GM12878 (cell line): ENCODE measurements at regions not wholly inside any gene's neighbourhood (a gene's known extent, or its start where the extent isn't known, plus 50 kb on each side); places are given as distances from the start of the nearest gene placed in this dataset.

Experiments
- ATAC-seq: fragments of 200-7000 bp; cut with Tn5 transposase; 3 replicates; pipeline ENCODE4 v1.9.1; 2020; ENCODE audit warnings: mild to moderate bottlenecking, moderate library complexity
- BruUV-seq: library from RNA; stranded (reverse); fragments of 400-500 nt; replicated peaks from 2 replicates; lab custom pipeline; 2021; lab: Mats Ljungman, UMichigan
- CTCF ChIA-PET: fragments of 300-600 bp; sonication (Branson Sonifier 250); formaldehyde crosslinking; extraction: SDS; loops from one replicate; lab custom pipeline; 2021; ENCODE audit warnings: inconsistent platforms; lab: Yijun Ruan, JAX
- POLR2A ChIA-PET: fragments of 350-600 bp; formaldehyde crosslinking; extraction: SDS; loops from one replicate; lab custom pipeline; 2021; ENCODE audit warnings: inconsistent platforms; lab: Charles Lee
- RAD21 ChIA-PET: fragments of 300-600 bp; sonication (Branson Sonifier 250); formaldehyde crosslinking; loops from one replicate; lab custom pipeline; 2023; ENCODE audit warnings: antibody characterized with exemption; ENCODE audit not compliant: unreplicated experiment; lab: Charles Lee
- SMC1A ChIA-PET: fragments of 300-600 bp; sonication (Branson Sonifier 250); formaldehyde crosslinking; loops from one replicate; lab custom pipeline; 2023; ENCODE audit not compliant: unreplicated experiment, uncharacterized antibody; lab: Charles Lee
- DNase-seq: peaks from one replicate; pipeline ENCODE4 v3.0.0-alpha.2; 2011; ENCODE audit warnings: low read depth, low spot score
- FAIRE-seq: peaks from 3 replicates; lab custom pipeline; 2011; peaks lifted over from hg19 to GRCh38; lab: Jason Lieb, UNC
- H2AFZ ChIP-seq: 2 replicates; pipeline ENCODE4 v1.6.0; 2011; ENCODE audit warnings: low read depth, low read length, control low read depth; ENCODE audit not compliant: control insufficient read depth
- H3K27ac ChIP-seq: 2 replicates; pipeline ENCODE4 v1.5.1; 2011; ENCODE audit warnings: control low read depth; ENCODE audit not compliant: control insufficient read depth, insufficient read depth
- H3K27me3 ChIP-seq, 2 experiments: replicated peaks in 1 of 2; 2 replicates each; pipeline versions ENCODE4 v1.6.0 to v1.6.1; 2011; ENCODE audit warnings: low read length in 1 of 2; ENCODE audit not compliant: control insufficient read depth in 2 of 2, insufficient read depth in 2 of 2
- H3K36me3 ChIP-seq, 2 experiments: 2 replicates each; pipeline ENCODE4 v1.5.1; 2011; ENCODE audit warnings: low read length in 1 of 2; ENCODE audit not compliant: control insufficient read depth in 2 of 2, insufficient read depth in 2 of 2
- H3K4me1 ChIP-seq: 2 replicates; pipeline ENCODE4 v1.6.1; 2011; ENCODE audit warnings: mild to moderate bottlenecking, low read length, moderate library complexity, mixed read lengths; ENCODE audit not compliant: control insufficient read depth, insufficient read depth
- H3K4me2 ChIP-seq: 2 replicates; pipeline ENCODE4 v1.6.0; 2011; ENCODE audit warnings: control low read depth; ENCODE audit not compliant: control insufficient read depth, insufficient read depth
- H3K4me3 ChIP-seq: fragments of 200-600 bp; sonication (generic); 2 replicates; pipeline ENCODE4 v1.5.1; 2016
- H3K79me2 ChIP-seq: 2 replicates; pipeline ENCODE4 v1.6.0; 2011; ENCODE audit warnings: low read length; ENCODE audit not compliant: control insufficient read depth, insufficient read depth
- H3K9ac ChIP-seq: 2 replicates; pipeline ENCODE4 v1.8.0; 2011; ENCODE audit warnings: low read length, control low read depth, mixed read lengths; ENCODE audit not compliant: control insufficient read depth, insufficient read depth
- H3K9me3 ChIP-seq: replicated peaks from 3 replicates; pipeline ENCODE4 v1.5.1; 2011; ENCODE audit warnings: mild to moderate bottlenecking, low read length; ENCODE audit not compliant: control insufficient read depth, insufficient read depth
- H4K20me1 ChIP-seq: 2 replicates; pipeline ENCODE4 v1.6.0; 2011; ENCODE audit not compliant: control insufficient read depth, insufficient read depth
- FOS ChIP-seq: IDR thresholded peaks from 3 replicates; pipeline ENCODE4 v1.6.1; 2011; ENCODE audit warnings: borderline replicate concordance; ENCODE audit not compliant: insufficient read length; ENCODE audit errors: extremely low read depth
- FOXK2 ChIP-seq: fragments of 450-650 bp; IDR thresholded peaks from 2 replicates; pipeline ENCODE4 v1.6.1; 2017; ENCODE audit warnings: mild to moderate bottlenecking, moderate library complexity
- JUND ChIP-seq: IDR thresholded peaks from 2 replicates; pipeline ENCODE4 v1.6.1; 2012; ENCODE audit warnings: low read depth, mild to moderate bottlenecking, low read length, improper control_type of control experiment, moderate library complexity
- KAT2A ChIP-seq: conservative IDR thresholded peaks from 2 replicates; pipeline ENCODE4 v1.6.1; 2011; ENCODE audit warnings: low read depth, low read length; ENCODE audit not compliant: control insufficient read depth
- LARP7 ChIP-seq: fragments of 450-650 bp; IDR thresholded peaks from 2 replicates; pipeline ENCODE4 v1.6.1; 2017; ENCODE audit warnings: mild to moderate bottlenecking
- MXI1 ChIP-seq: fragments of 150-350 bp; IDR thresholded peaks from 2 replicates; pipeline ENCODE4 v1.6.1; 2011; ENCODE audit warnings: low read depth, mild to moderate bottlenecking, inconsistent platforms, low read length, improper control_type of control experiment
- NFYB ChIP-seq: IDR thresholded peaks from 2 replicates; pipeline ENCODE4 v1.6.1; 2011; ENCODE audit warnings: low read depth, mild to moderate bottlenecking, low read length, improper control_type of control experiment, moderate library complexity; ENCODE audit not compliant: insufficient read depth
- SMC3 ChIP-seq: IDR thresholded peaks from 2 replicates; pipeline ENCODE4 v1.6.1; 2011; ENCODE audit warnings: low read length, improper control_type of control experiment, borderline replicate concordance
- SPI1 ChIP-seq: IDR thresholded peaks from 2 replicates; pipeline ENCODE4 v1.6.1; 2011; ENCODE audit warnings: low read depth, mild to moderate bottlenecking, low read length, moderate library complexity, borderline replicate concordance; ENCODE audit not compliant: insufficient read depth
- STAT1 ChIP-seq: fragments of 450-650 bp; conservative IDR thresholded peaks from 2 replicates; pipeline ENCODE4 v1.6.1; 2014; ENCODE audit warnings: antibody characterized with exemption, mild to moderate bottlenecking
- WRNIP1 ChIP-seq: IDR thresholded peaks from 2 replicates; pipeline ENCODE4 v1.6.1; 2011; ENCODE audit warnings: low read depth, low read length, improper control_type of control experiment, borderline replicate concordance
- WGBS: methylation state at CpG from one replicate; pipeline ENCODE4 v1.1.6; 2016; ENCODE audit warnings: low lambda C conversion rate; ENCODE audit not compliant: insufficient replicate concordance, insufficient coverage; ENCODE audit errors: missing lambda C conversion rate; 5-methylcytosine and 5-hydroxymethylcytosine counted together
- in situ Hi-C: fragments of 300-500 bp; cut with MboI; formaldehyde crosslinking; loops from 9 replicates; pipeline ENCODE4 v1.14.3; 2018; ENCODE audit warnings: mixed read lengths
- intact Hi-C: fragments of 100-400 bp; cut with micrococcal nuclease; formaldehyde crosslinking; loops from one replicate; pipeline ENCODE4 v1.14.2; 2022; ENCODE audit not compliant: unreplicated experiment
- TF ChIP-seq, protein P1 (sequence below): fragments of 450-650 bp; IDR thresholded peaks from 2 replicates; pipeline ENCODE4 v1.6.1; 2016; ENCODE audit warnings: mild to moderate bottlenecking
- TF ChIP-seq, protein P2 (sequence below): IDR thresholded peaks from 2 replicates; pipeline ENCODE4 v1.6.1; 2011; ENCODE audit warnings: mild to moderate bottlenecking, low read depth, low read length, moderate library complexity; ENCODE audit not compliant: insufficient replicate concordance
- TF ChIP-seq, protein P3 (sequence below): fragments of 150-350 bp; IDR thresholded peaks from 2 replicates; pipeline ENCODE4 v1.6.1; 2016; ENCODE audit warnings: low read depth, low read length

GRCh38 chr18:55064073-55064472, 104.8 kb upstream of the CCDC68 start (continued):
- TF ChIP-seq, protein P1, sequence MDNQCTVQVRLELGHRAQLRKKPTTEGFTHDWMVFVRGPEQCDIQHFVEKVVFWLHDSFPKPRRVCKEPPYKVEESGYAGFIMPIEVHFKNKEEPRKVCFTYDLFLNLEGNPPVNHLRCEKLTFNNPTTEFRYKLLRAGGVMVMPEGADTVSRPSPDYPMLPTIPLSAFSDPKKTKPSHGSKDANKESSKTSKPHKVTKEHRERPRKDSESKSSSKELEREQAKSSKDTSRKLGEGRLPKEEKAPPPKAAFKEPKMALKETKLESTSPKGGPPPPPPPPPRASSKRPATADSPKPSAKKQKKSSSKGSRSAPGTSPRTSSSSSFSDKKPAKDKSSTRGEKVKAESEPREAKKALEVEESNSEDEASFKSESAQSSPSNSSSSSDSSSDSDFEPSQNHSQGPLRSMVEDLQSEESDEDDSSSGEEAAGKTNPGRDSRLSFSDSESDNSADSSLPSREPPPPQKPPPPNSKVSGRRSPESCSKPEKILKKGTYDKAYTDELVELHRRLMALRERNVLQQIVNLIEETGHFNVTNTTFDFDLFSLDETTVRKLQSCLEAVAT = no peak

GRCh38 chr18:55054021-55054990, 95.0 kb upstream of the CCDC68 start:
- Histone ChIP-seq H3K4me1 (no peaks in the 10 kb centered on the region), H3K4me3 (no peak overlapping the region), H3K9me3 (no peaks in the 10 kb centered on the region), H3K36me3 (no peaks in the 10 kb centered on the region), H2AFZ (no peak overlapping the region), H3K27ac (no peak overlapping the region), H3K9ac (no peak overlapping the region), H3K79me2 (no peaks in the 10 kb centered on the region), H3K4me2 (no peak overlapping the region), H4K20me1 (no peaks in the 10 kb centered on the region), H3K27me3 (no peaks in the 10 kb centered on the region)
- DNase-seq = no peak
- POLR2A ChIA-PET = no interaction called here
- BruUV-seq = no TSS peak
- TF ChIP-seq NFYB = no peak
- no peak for TF ChIP-seq SPI1
- no peak for TF ChIP-seq KAT2A
- TF ChIP-seq FOS = no peak
- TF ChIP-seq FOXK2 = no peak
- TF ChIP-seq MXI1 = no peak
- TF ChIP-seq, protein P2, sequence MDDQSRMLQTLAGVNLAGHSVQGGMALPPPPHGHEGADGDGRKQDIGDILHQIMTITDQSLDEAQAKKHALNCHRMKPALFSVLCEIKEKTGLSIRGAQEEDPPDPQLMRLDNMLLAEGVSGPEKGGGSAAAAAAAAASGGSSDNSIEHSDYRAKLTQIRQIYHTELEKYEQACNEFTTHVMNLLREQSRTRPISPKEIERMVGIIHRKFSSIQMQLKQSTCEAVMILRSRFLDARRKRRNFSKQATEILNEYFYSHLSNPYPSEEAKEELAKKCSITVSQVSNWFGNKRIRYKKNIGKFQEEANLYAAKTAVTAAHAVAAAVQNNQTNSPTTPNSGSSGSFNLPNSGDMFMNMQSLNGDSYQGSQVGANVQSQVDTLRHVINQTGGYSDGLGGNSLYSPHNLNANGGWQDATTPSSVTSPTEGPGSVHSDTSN = no peak
- no peak for TF ChIP-seq STAT1
- no peak for TF ChIP-seq LARP7
- TF ChIP-seq, protein P3, sequence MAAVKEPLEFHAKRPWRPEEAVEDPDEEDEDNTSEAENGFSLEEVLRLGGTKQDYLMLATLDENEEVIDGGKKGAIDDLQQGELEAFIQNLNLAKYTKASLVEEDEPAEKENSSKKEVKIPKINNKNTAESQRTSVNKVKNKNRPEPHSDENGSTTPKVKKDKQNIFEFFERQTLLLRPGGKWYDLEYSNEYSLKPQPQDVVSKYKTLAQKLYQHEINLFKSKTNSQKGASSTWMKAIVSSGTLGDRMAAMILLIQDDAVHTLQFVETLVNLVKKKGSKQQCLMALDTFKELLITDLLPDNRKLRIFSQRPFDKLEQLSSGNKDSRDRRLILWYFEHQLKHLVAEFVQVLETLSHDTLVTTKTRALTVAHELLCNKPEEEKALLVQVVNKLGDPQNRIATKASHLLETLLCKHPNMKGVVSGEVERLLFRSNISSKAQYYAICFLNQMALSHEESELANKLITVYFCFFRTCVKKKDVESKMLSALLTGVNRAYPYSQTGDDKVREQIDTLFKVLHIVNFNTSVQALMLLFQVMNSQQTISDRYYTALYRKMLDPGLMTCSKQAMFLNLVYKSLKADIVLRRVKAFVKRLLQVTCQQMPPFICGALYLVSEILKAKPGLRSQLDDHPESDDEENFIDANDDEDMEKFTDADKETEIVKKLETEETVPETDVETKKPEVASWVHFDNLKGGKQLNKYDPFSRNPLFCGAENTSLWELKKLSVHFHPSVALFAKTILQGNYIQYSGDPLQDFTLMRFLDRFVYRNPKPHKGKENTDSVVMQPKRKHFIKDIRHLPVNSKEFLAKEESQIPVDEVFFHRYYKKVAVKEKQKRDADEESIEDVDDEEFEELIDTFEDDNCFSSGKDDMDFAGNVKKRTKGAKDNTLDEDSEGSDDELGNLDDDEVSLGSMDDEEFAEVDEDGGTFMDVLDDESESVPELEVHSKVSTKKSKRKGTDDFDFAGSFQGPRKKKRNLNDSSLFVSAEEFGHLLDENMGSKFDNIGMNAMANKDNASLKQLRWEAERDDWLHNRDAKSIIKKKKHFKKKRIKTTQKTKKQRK = no peak
- TF ChIP-seq WRNIP1 = no peak
- no peak for TF ChIP-seq JUND
- TF ChIP-seq SMC3 = no peak
- no peak for ATAC-seq
- intact Hi-C loops = no loop called here
- 52% methylated on average over 24 of the region's 24 CpGs for WGBS
- SMC1A ChIA-PET = no interaction called here
- RAD21 ChIA-PET = no interaction called here
- no peak for FAIRE-seq
- in situ Hi-C loops = no loop called here
- CTCF ChIA-PET = interaction anchor here (2.6 kb wide), 1 partner anchor 14 kb away, joined by 6 read pairs; no protein-coding TSS in a partner anchor
